ENCODE measurements at regions not wholly inside any gene's neighbourhood (a gene's known extent, or its start where the extent isn't known, plus 50 kb on each side); places are given as distances from the start of the nearest gene placed in this dataset.

GRCh38 chr5:173719731-173720082 lies 103.3 kb upstream of the BOD1 start (continued):
- peak; percentile 69 for TF ChIP-seq ZNF770 (CRISPR knock-in tag; IDR thresholded peaks at IDR 0.05)
- 0 out of 2 replicates have a peak, but pooled peaks have one; percentile 14 for TF ChIP-seq HNF4G (IDR thresholded peaks at IDR 0.05; ENCODE audit: borderline replicate concordance, low read depth, low read length)
- no peak for TF ChIP-seq HNF4G (CRISPR knock-in tag; IDR thresholded peaks at IDR 0.05; ENCODE audit: borderline replicate concordance, low read depth)
- no peak for TF ChIP-seq HNRNPUL1 (IDR thresholded peaks at IDR 0.05; ENCODE audit: low read depth, low read length)
- peak; percentile 56; the same call in 1 of the 2 replicates for TF ChIP-seq ZFP91 (CRISPR knock-in tag; IDR thresholded peaks at IDR 0.05; ENCODE audit: borderline replicate concordance)
- TF ChIP-seq RFX1 (IDR thresholded peaks at IDR 0.05): no peak
- peak; percentile 45; the same call in 1 of the 2 replicates for TF ChIP-seq NFKB2 (CRISPR knock-in tag; IDR thresholded peaks at IDR 0.05; ENCODE audit: borderline replicate concordance)
- TF ChIP-seq ZNF326 (CRISPR knock-in tag; IDR thresholded peaks at IDR 0.05; ENCODE audit: borderline replicate concordance): no peak
- no peak for TF ChIP-seq GZF1 (CRISPR knock-in tag; IDR thresholded peaks at IDR 0.05)
- TF ChIP-seq MED1 (CRISPR knock-in tag; IDR thresholded peaks at IDR 0.05): peak; percentile 87
- peak; percentile 82 for TF ChIP-seq HOXA3 (CRISPR knock-in tag; IDR thresholded peaks at IDR 0.05)
- no peak for TF ChIP-seq THAP8 (CRISPR knock-in tag; IDR thresholded peaks at IDR 0.05; ENCODE audit: borderline replicate concordance)
- TF ChIP-seq ETV5 (CRISPR knock-in tag; IDR thresholded peaks at IDR 0.05; ENCODE audit: borderline replicate concordance): peak; percentile 65; the same call in 1 of the 2 replicates
- peak; percentile 97 for TF ChIP-seq HIC2 (CRISPR knock-in tag; IDR thresholded peaks at IDR 0.05; ENCODE audit: low read depth)
- 0 out of 2 replicates have a peak, but pooled peaks have one; percentile 38 for TF ChIP-seq ZZZ3 (CRISPR knock-in tag; IDR thresholded peaks at IDR 0.05; ENCODE audit: borderline replicate concordance)
- TF ChIP-seq HHEX (CRISPR knock-in tag; IDR thresholded peaks at IDR 0.05): 0 out of 2 replicates have a peak, but pooled peaks have one; percentile 24
- TF ChIP-seq SALL1 (CRISPR knock-in tag; IDR thresholded peaks at IDR 0.05): peak; percentile 89
- TF ChIP-seq ZNF160 (CRISPR knock-in tag; IDR thresholded peaks at IDR 0.05): no peak
- peak; percentile 93 for TF ChIP-seq ZNF609 (CRISPR knock-in tag; IDR thresholded peaks at IDR 0.05; ENCODE audit: borderline replicate concordance)

Measured in HepG2 (cell line).